Neutrophil (primary cell): ENCODE measurements at regions not wholly inside any gene's neighbourhood (a gene's known extent, or its start where the extent isn't known, plus 50 kb on each side); places are given as distances from the start of the nearest gene placed in this dataset.
"Not testable (repeated sequence)": the region's sequence is repeated elsewhere in the genome, so short reads cannot be mapped to it uniquely, and the experiment has no call there.

ENCODE experiments used
- H3K27ac ChIP-seq: fragments of 200-600 bp; sonication (generic); 2 replicates; pipeline ENCODE4 v1.5.1; 2016; ENCODE audit warnings: mild to moderate bottlenecking, moderate library complexity
- H3K27me3 ChIP-seq: fragments of 200-600 bp; sonication (generic); 2 replicates; pipeline ENCODE4 v1.6.0; 2016; ENCODE audit warnings: mild to moderate bottlenecking
- H3K36me3 ChIP-seq: fragments of 200-600 bp; sonication (generic); 2 replicates; pipeline ENCODE4 v1.5.1; 2017
- H3K4me1 ChIP-seq, 2 experiments: fragments of 200-600 bp in 1 of 2; sonication (generic) in 1 of 2; 1 replicate in 1 of 2; 2 replicates in 1 of 2; pipeline versions ENCODE4 v1.5.1 to v1.6.1; 2013 to 2016; ENCODE audit warnings: low read depth in 1 of 2, low read length in 1 of 2, mild to moderate bottlenecking in 1 of 2, moderate library complexity in 1 of 2; ENCODE audit not compliant: control insufficient read depth in 1 of 2, insufficient read depth in 1 of 2
- H3K4me3 ChIP-seq, 2 experiments: fragments of 200-600 bp in 1 of 2; sonication (generic) in 1 of 2; 1 replicate in 1 of 2; 2 replicates in 1 of 2; pipeline ENCODE4 v1.5.1; 2013 to 2016; ENCODE audit warnings: low read depth in 1 of 2, low read length in 1 of 2, mild to moderate bottlenecking in 1 of 2, moderate library complexity in 1 of 2
- H3K9me3 ChIP-seq: fragments of 200-600 bp; sonication (generic); 2 replicates; pipeline ENCODE4 v1.5.1; 2016
- TF ChIP-seq, protein P1 (sequence below): fragments of 200-600 bp; sonication (generic); IDR thresholded peaks from 2 replicates; pipeline ENCODE4 v1.5.1; 2016; ENCODE audit warnings: antibody characterized with exemption

- TF ChIP-seq, protein P1, sequence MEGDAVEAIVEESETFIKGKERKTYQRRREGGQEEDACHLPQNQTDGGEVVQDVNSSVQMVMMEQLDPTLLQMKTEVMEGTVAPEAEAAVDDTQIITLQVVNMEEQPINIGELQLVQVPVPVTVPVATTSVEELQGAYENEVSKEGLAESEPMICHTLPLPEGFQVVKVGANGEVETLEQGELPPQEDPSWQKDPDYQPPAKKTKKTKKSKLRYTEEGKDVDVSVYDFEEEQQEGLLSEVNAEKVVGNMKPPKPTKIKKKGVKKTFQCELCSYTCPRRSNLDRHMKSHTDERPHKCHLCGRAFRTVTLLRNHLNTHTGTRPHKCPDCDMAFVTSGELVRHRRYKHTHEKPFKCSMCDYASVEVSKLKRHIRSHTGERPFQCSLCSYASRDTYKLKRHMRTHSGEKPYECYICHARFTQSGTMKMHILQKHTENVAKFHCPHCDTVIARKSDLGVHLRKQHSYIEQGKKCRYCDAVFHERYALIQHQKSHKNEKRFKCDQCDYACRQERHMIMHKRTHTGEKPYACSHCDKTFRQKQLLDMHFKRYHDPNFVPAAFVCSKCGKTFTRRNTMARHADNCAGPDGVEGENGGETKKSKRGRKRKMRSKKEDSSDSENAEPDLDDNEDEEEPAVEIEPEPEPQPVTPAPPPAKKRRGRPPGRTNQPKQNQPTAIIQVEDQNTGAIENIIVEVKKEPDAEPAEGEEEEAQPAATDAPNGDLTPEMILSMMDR = no peak
- no peaks in the 10 kb centered on the region for H3K36me3 ChIP-seq
These were observed 617.7 kb upstream of the CDH11 start for GRCh38 chr16:65739518-65739917.

DNA sequence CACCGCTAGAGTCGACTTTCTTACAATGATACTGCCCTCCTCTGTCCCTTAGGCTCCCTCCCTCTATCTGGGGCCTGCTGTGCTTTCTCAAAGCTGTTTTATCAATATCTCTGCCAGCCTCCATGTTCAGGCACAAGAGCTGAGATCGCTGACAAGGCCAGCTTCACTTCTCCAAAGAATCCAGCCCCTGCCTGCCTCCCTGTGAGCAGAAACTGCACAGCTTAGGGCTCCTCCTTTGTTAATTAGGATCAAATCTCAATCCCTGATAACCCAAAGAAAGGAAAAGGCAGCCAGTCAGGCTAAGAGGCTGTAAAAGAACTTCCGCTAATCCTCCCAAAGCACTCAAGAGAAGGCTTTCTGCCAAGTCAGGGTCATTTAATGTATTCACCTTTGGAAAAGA is 616.0 kb upstream of the CDH11 start:
- H3K36me3 ChIP-seq = no peaks in the 10 kb centered on the region
- H3K4me1 ChIP-seq = no peaks in the 10 kb centered on the region
- H3K27ac ChIP-seq = no peak overlapping the region
- TF ChIP-seq, protein P1 = no peak
- no peaks in the 10 kb centered on the region for H3K9me3 ChIP-seq
- H3K4me3 ChIP-seq = no peak overlapping the region
- no peaks in the 10 kb centered on the region for H3K27me3 ChIP-seq

More at GRCh38 chr16:65739518-65739917, 617.7 kb upstream of the CDH11 start:
- Histone ChIP-seq H3K27me3 (no peaks in the 10 kb centered on the region), H3K9me3 (no peaks in the 10 kb centered on the region), H3K4me3 (no peak overlapping the region), H3K27ac (no peak overlapping the region), H3K4me1 (no peaks in the 10 kb centered on the region)

DNA sequence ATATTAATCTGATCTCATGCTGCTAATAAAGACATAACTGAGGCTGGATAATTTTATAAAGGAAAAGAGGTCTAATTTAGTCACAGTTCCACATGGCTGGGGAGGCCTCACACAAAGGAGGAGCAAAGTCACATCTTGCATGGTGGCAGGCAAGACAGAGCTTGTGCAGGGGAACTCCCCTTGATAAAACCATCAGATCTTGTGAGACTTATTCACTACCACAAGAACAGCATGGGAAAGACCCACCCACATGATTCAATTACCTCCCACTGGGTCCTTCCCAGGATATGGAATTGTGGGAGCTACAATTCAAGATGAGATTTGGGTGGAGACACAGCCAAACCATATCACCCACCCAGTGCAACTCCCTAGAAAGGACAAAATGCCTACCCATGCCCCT is 613.8 kb upstream of the CDH11 start:
- not testable (repeated sequence) for H3K9me3 ChIP-seq, H3K27me3 ChIP-seq, H3K4me1 ChIP-seq, H3K4me3 ChIP-seq, H3K27ac ChIP-seq, H3K36me3 ChIP-seq

DNA sequence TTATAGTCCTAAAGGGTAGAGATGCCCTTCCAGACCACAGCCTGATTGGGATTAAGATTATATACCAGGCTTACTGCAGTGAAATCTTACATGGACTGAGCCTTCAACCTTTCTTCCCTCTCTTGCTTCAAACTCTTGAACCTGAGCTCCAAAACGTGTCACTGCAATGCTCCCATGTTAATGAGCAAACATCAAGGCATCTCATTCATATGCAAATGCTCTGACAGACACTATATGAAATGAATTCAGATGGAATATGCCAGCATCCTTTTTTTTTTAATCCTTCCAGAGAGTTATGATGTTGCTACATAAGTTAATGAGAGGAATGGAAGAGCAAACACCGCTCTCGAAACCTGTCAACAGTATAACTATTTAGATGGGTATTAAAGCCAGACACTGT is 611.9 kb upstream of the CDH11 start:
- TF ChIP-seq, protein P1 = no peak
- Histone ChIP-seq H3K36me3 (no peaks in the 10 kb centered on the region), H3K9me3 (no peaks in the 10 kb centered on the region), H3K27me3 (no peaks in the 10 kb centered on the region), H3K27ac (no peak overlapping the region), H3K4me1 (no peaks in the 10 kb centered on the region), H3K4me3 (no peak overlapping the region)

DNA sequence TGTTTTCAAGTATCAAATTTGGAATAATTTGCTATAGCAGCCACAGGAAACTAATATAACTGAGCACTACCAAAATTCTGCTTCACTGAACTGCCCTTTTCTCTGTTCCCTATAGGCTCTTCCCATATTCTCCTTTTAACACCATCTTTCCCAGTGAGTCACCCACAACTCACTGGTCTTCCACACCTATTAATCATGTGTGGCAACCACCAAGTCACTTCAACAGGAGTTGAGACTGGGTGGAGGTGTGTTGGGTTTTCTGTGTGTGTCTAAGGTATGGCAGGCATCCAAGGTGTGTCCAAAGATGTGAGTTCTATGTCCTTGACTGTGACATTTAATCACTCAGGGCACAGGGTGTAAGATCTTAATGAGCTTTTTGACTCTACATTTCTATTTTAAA is 610.0 kb upstream of the CDH11 start:
- H3K27ac ChIP-seq = no peak overlapping the region
- H3K27me3 ChIP-seq = no peaks in the 10 kb centered on the region
- H3K4me3 ChIP-seq = no peak overlapping the region
- H3K9me3 ChIP-seq = no peaks in the 10 kb centered on the region
- H3K4me1 ChIP-seq = no peaks in the 10 kb centered on the region
- H3K36me3 ChIP-seq = no peaks in the 10 kb centered on the region
- TF ChIP-seq, protein P1 = no peak

- Histone ChIP-seq H3K36me3 (no peaks in the 10 kb centered on the region), H3K4me1 (no peaks in the 10 kb centered on the region), H3K27ac (no peak overlapping the region), H3K9me3 (no peaks in the 10 kb centered on the region), H3K4me3 (no peak overlapping the region), H3K27me3 (no peaks in the 10 kb centered on the region)
- TF ChIP-seq, protein P1 = no peak
These were observed 606.8 kb upstream of the CDH11 start for GRCh38 chr16:65728652-65729051.
